Chondrocyte (in vitro differentiated cells): ENCODE measurements at regions not wholly inside any gene's neighbourhood (a gene's known extent, or its start where the extent isn't known, plus 50 kb on each side); places are given as distances from the start of the nearest gene placed in this dataset.

Experiments used
- DNase-seq: peaks from one replicate; pipeline ENCODE4 v3.0.0; 2021; ENCODE audit warnings: mixed read lengths, low spot score
- H3K27ac Mint-ChIP-seq: one replicate; pipeline ENCODE4 v1.8.0; 2021; ENCODE audit warnings: mild to moderate bottlenecking, moderate library complexity, mixed read lengths; ENCODE audit not compliant: unreplicated experiment
- H3K27me3 Mint-ChIP-seq: 2 replicates; pipeline ENCODE4 v1.8.0; 2021; ENCODE audit warnings: low read depth, mixed read lengths
- H3K36me3 Mint-ChIP-seq: 2 replicates; pipeline ENCODE4 v1.8.0; 2021; ENCODE audit warnings: low read depth, mixed read lengths
- H3K4me1 Mint-ChIP-seq: 2 replicates; pipeline ENCODE4 v1.8.0; 2021; ENCODE audit warnings: low read depth, mild to moderate bottlenecking, mixed read lengths
- H3K4me3 Mint-ChIP-seq: one replicate; pipeline ENCODE4 v1.8.0; 2021; ENCODE audit warnings: mild to moderate bottlenecking, moderate library complexity, mixed read lengths; ENCODE audit not compliant: unreplicated experiment
- H3K9me3 Mint-ChIP-seq: 2 replicates; pipeline ENCODE4 v1.8.0; 2021; ENCODE audit warnings: low read depth, mixed read lengths
- CTCF ChIP-seq: fragments of 200-600 bp; sonication (generic); IDR thresholded peaks from 2 replicates; pipeline ENCODE4 v1.5.0; 2021; ENCODE audit warnings: antibody characterized with exemption, mild to moderate bottlenecking, moderate library complexity

GRCh38 chr12:58764100-58764953 is 156.0 kb downstream of the LRIG3 start:
- Mint-ChIP-seq H3K4me1 (peaks cover 65% of the 10 kb centered on the region), H3K4me3 (no peak overlapping the region), H3K9me3 (peaks cover 21% of the 10 kb centered on the region), H3K36me3 (peaks cover 7% of the 10 kb centered on the region), H3K27me3 (no peaks in the 10 kb centered on the region), H3K27ac (peak overlapping the region; percentile 72)
- DNase-seq = no peak
- TF ChIP-seq CTCF = no peak

- Mint-ChIP-seq H3K4me3 (no peak overlapping the region), H3K4me1 (peaks cover 58% of the 10 kb centered on the region), H3K27me3 (no peaks in the 10 kb centered on the region), H3K9me3 (peaks cover 20% of the 10 kb centered on the region), H3K27ac (peak overlapping the region; percentile 1), H3K36me3 (peaks cover 7% of the 10 kb centered on the region)
- TF ChIP-seq CTCF = no peak
- DNase-seq = no peak
Measured at GRCh38 chr12:58765076-58765475, 155.2 kb downstream of the LRIG3 start.

GRCh38 chr12:58765653-58766512 is 154.4 kb downstream of the LRIG3 start:
- Mint-ChIP-seq H3K4me3 (no peak overlapping the region), H3K27ac (peak overlapping the region; percentile 54), H3K27me3 (no peaks in the 10 kb centered on the region), H3K4me1 (peaks cover 50% of the 10 kb centered on the region), H3K9me3 (peaks cover 21% of the 10 kb centered on the region), H3K36me3 (peaks cover 7% of the 10 kb centered on the region)
- no peak for DNase-seq
- no peak for TF ChIP-seq CTCF

- no peaks in the 10 kb centered on the region for H3K27me3 Mint-ChIP-seq
- H3K36me3 Mint-ChIP-seq = peaks cover 7% of the 10 kb centered on the region
- peaks cover 43% of the 10 kb centered on the region for H3K4me1 Mint-ChIP-seq
- no peak for TF ChIP-seq CTCF
- DNase-seq = no peak
- H3K4me3 Mint-ChIP-seq = no peak overlapping the region
- H3K9me3 Mint-ChIP-seq = peaks cover 23% of the 10 kb centered on the region
- H3K27ac Mint-ChIP-seq = peak overlapping the region; percentile 54
Measured at GRCh38 chr12:58766513-58766870, 153.8 kb downstream of the LRIG3 start.

- Mint-ChIP-seq H3K4me3 (no peak overlapping the region), H3K9me3 (peaks cover 27% of the 10 kb centered on the region), H3K27me3 (no peaks in the 10 kb centered on the region), H3K36me3 (peaks cover 7% of the 10 kb centered on the region), H3K27ac (no peak overlapping the region), H3K4me1 (peaks cover 36% of the 10 kb centered on the region)
- TF ChIP-seq CTCF = no peak
- no peak for DNase-seq
Measured at GRCh38 chr12:58767496-58767895, 152.8 kb downstream of the LRIG3 start.
